ENCODE measurements at regions not wholly inside any gene's neighbourhood (a gene's known extent, or its start where the extent isn't known, plus 50 kb on each side); places are given as distances from the start of the nearest gene placed in this dataset.

- Mint-ChIP-seq H3K9me3 (peaks cover 0 to 5% (median 2%) of the 10 kb centered on the region in 7 donors), H3K4me1 (no peaks in the 10 kb centered on the region), H3K27me3 (ENCODE audit: low read depth in 3 of 3) (peaks cover 0 to 8% (median 2%) of the 10 kb centered on the region in 3 donors), H3K27ac (no peak overlapping the region), H3K4me3 (no peak overlapping the region), H3K36me3 (no peaks in the 10 kb centered on the region)
- intact Hi-C loops (cut with micrococcal nuclease): no loop called here
- Histone ChIP-seq H3K4me3 (replicated peaks in 1 of 3; ENCODE audit: low read depth in 2 of 3, low read length in 3 of 3) (no peak overlapping the region), H3K79me2 (ENCODE audit: insufficient read depth, low read length) (no peaks in the 10 kb centered on the region), H3K36me3 (replicated peaks in 1 of 2; ENCODE audit: control insufficient read depth in 1 of 2, insufficient read depth in 2 of 2, low read length in 2 of 2) (no peaks in the 10 kb centered on the region), H3K27me3 (ENCODE audit: control insufficient read depth in 2 of 2, insufficient read depth in 2 of 2, low read length in 2 of 2) (no peaks in the 10 kb centered on the region), H4K20me1 (ENCODE audit: insufficient read depth, low read length) (no peaks in the 10 kb centered on the region), H3K9ac (ENCODE audit: insufficient read depth, low read length, poor library complexity, severe bottlenecking) (no peak overlapping the region), H2AFZ (ENCODE audit: insufficient read depth, low read depth, low read length, poor library complexity, severe bottlenecking) (no peak overlapping the region), H3K4me1 (ENCODE audit: control insufficient read depth in 1 of 2, insufficient read depth in 2 of 2, low read length in 2 of 2) (no peaks in the 10 kb centered on the region), H3K27ac (ENCODE audit: low read depth in 1 of 2, low read length in 2 of 2) (no peak overlapping the region), H3K9me3 (replicated peaks in 1 of 2; ENCODE audit: control insufficient read depth in 1 of 2, insufficient read depth in 1 of 2, low read length in 2 of 2) (no peaks in the 10 kb centered on the region), H3K4me2 (replicated peaks; ENCODE audit: extremely low read depth, low read length, poor library complexity, severe bottlenecking) (no peak overlapping the region)
- no peak for TF ChIP-seq CTCF (IDR thresholded peaks at IDR 0.05)
- 94% methylated on average over 2 of the region's 3 CpGs for WGBS (ENCODE audit: insufficient coverage)
- no peak for DNase-seq
These were observed 123.6 kb downstream of the EHF start for GRCh38 chr11:34744511-34744910.

GRCh38 chr11:34738237-34738636, 117.3 kb downstream of the EHF start:
- intact Hi-C loops (cut with micrococcal nuclease): no loop called here
- no peaks in the 10 kb centered on the region for H3K79me2 ChIP-seq (ENCODE audit: insufficient read depth, low read length)
- H3K4me1 Mint-ChIP-seq: no peaks in the 10 kb centered on the region
- H4K20me1 ChIP-seq (ENCODE audit: insufficient read depth, low read length): no peaks in the 10 kb centered on the region
- TF ChIP-seq CTCF (IDR thresholded peaks at IDR 0.05): no peak
- peaks cover 8 to 11% of the 10 kb centered on the region in 2 donors for H3K9me3 ChIP-seq (replicated peaks in 1 of 2; ENCODE audit: control insufficient read depth in 1 of 2, insufficient read depth in 1 of 2, low read length in 2 of 2)
- H3K4me3 ChIP-seq (replicated peaks in 1 of 3; ENCODE audit: low read depth in 2 of 3, low read length in 3 of 3): no peak overlapping the region
- H3K27ac Mint-ChIP-seq: no peak overlapping the region
- no peak overlapping the region for H3K9ac ChIP-seq (ENCODE audit: insufficient read depth, low read length, poor library complexity, severe bottlenecking)
- no peak for DNase-seq
- no peak overlapping the region for H3K4me2 ChIP-seq (replicated peaks; ENCODE audit: extremely low read depth, low read length, poor library complexity, severe bottlenecking)
- H3K36me3 Mint-ChIP-seq: no peaks in the 10 kb centered on the region
- WGBS (ENCODE audit: insufficient coverage): 81% methylated on average over 3 of the region's 5 CpGs
- H3K36me3 ChIP-seq (replicated peaks in 1 of 2; ENCODE audit: control insufficient read depth in 1 of 2, insufficient read depth in 2 of 2, low read length in 2 of 2): no peaks in the 10 kb centered on the region
- H3K27me3 Mint-ChIP-seq (ENCODE audit: low read depth in 3 of 3): peaks cover 5 to 10% (median 7%) of the 10 kb centered on the region in 3 donors
- peaks cover 2 to 23% (median 18%) of the 10 kb centered on the region in 7 donors for H3K9me3 Mint-ChIP-seq
- no peaks in the 10 kb centered on the region for H3K4me1 ChIP-seq (ENCODE audit: control insufficient read depth in 1 of 2, insufficient read depth in 2 of 2, low read length in 2 of 2)
- no peak overlapping the region for H3K27ac ChIP-seq (ENCODE audit: low read depth in 1 of 2, low read length in 2 of 2)
- H2AFZ ChIP-seq (ENCODE audit: insufficient read depth, low read depth, low read length, poor library complexity, severe bottlenecking): no peak overlapping the region
- H3K4me3 Mint-ChIP-seq: no peak overlapping the region
- H3K27me3 ChIP-seq (ENCODE audit: control insufficient read depth in 2 of 2, insufficient read depth in 2 of 2, low read length in 2 of 2): no peaks in the 10 kb centered on the region
